HepG2 (cell line): ENCODE measurements at regions not wholly inside any gene's neighbourhood (a gene's known extent, or its start where the extent isn't known, plus 50 kb on each side); places are given as distances from the start of the nearest gene placed in this dataset.

Experiments used
- ATAC-seq: fragments of 200-7000 bp; cut with Tn5 transposase; 3 replicates; pipeline ENCODE4 v1.9.1; 2020; ENCODE audit warnings: mild to moderate bottlenecking, moderate library complexity
- BruUV-seq: library from RNA; stranded (reverse); fragments of 400-500 nt; replicated peaks from 2 replicates; lab custom pipeline; 2021; lab: Mats Ljungman, UMichigan
- CTCF ChIA-PET: fragments of 300-600 bp; formaldehyde crosslinking; extraction: SDS; loops from one replicate; lab custom pipeline; 2021; ENCODE audit warnings: low total read pairs, inconsistent platforms, low intra/inter-chr PET ratio; lab: Yijun Ruan, JAX
- POLR2A ChIA-PET: fragments of 350-600 bp; sonication (Branson Sonifier 250); formaldehyde crosslinking; loops from one replicate; lab custom pipeline; 2020; ENCODE audit warnings: antibody characterized with exemption, inconsistent platforms; lab: Yijun Ruan, JAX
- DNase-seq: peaks from one replicate; pipeline ENCODE4 v3.0.0-alpha.2; 2015; ENCODE audit warnings: low spot score
- FAIRE-seq: peaks from 3 replicates; lab custom pipeline; 2011; peaks lifted over from hg19 to GRCh38; lab: Jason Lieb, UNC
- H2AFZ ChIP-seq: one replicate; pipeline ENCODE4 v1.6.1; 2011; ENCODE audit warnings: low read length, inconsistent platforms
- H3K27ac ChIP-seq: fragments of 300-600 bp; 3 replicates; pipeline ENCODE4 v1.8.0; 2011; ENCODE audit warnings: mixed run types, mild to moderate bottlenecking, mixed read lengths, low read length, inconsistent platforms; ENCODE audit not compliant: insufficient read depth; ENCODE audit errors: extremely low read length
- H3K27me3 ChIP-seq, 2 experiments: fragments of 200-600 bp in 1 of 2; 2 replicates in 1 of 2; 3 replicates in 1 of 2; pipeline versions ENCODE4 v1.6.0 to v1.8.0; 2011; ENCODE audit warnings: low read length in 2 of 2, mild to moderate bottlenecking in 2 of 2, moderate library complexity in 2 of 2, inconsistent platforms in 1 of 2; ENCODE audit not compliant: insufficient read depth in 2 of 2, control insufficient read depth in 1 of 2
- H3K36me3 ChIP-seq, 2 experiments: fragments of 200-600 bp in 1 of 2; replicated peaks in 1 of 2; 2 replicates in 1 of 2; 3 replicates in 1 of 2; pipeline versions ENCODE4 v1.5.1 to v1.8.0; 2011; ENCODE audit warnings: low read length in 2 of 2, inconsistent platforms in 1 of 2; ENCODE audit not compliant: insufficient read depth in 2 of 2, control insufficient read depth in 1 of 2
- H3K4me1 ChIP-seq: 2 replicates; pipeline ENCODE4 v1.5.1; 2012; ENCODE audit warnings: low read length, inconsistent platforms; ENCODE audit not compliant: insufficient read depth
- H3K4me2 ChIP-seq: 2 replicates; pipeline ENCODE4 v1.6.0; 2011; ENCODE audit warnings: low read depth, low read length, inconsistent platforms
- H3K4me3 ChIP-seq, 3 experiments: fragments of 200-600 bp in 1 of 3; sonication (generic), shearing (Covaris generic) in 1 of 3; replicated peaks in 1 of 3; 2 replicates each; pipeline ENCODE4 v1.5.1; 2011 to 2016; ENCODE audit warnings: low read length in 3 of 3, inconsistent platforms in 2 of 3, low read depth in 2 of 3, mild to moderate bottlenecking in 2 of 3, control low read depth in 1 of 3, mixed read lengths in 1 of 3; ENCODE audit not compliant: insufficient read depth in 1 of 3
- H3K79me2 ChIP-seq: one replicate; pipeline ENCODE4 v1.6.1; 2011; ENCODE audit warnings: low read length, inconsistent platforms; ENCODE audit not compliant: insufficient read depth
- H3K9ac ChIP-seq: 2 replicates; pipeline ENCODE4 v1.6.0; 2011; ENCODE audit warnings: mild to moderate bottlenecking, low read depth, low read length, inconsistent platforms; ENCODE audit not compliant: insufficient read depth
- H3K9me3 ChIP-seq: 2 replicates; pipeline ENCODE4 v1.5.1; 2012; ENCODE audit warnings: mild to moderate bottlenecking, low read length
- H4K20me1 ChIP-seq: 2 replicates; pipeline ENCODE4 v1.6.0; 2011; ENCODE audit warnings: inconsistent platforms, mild to moderate bottlenecking, low read length, moderate library complexity; ENCODE audit not compliant: insufficient read depth
- DNMT3B ChIP-seq: conservative IDR thresholded peaks from 2 replicates; pipeline ENCODE4 v1.6.1; 2016; ENCODE audit warnings: missing biosample characterization, control low read depth
- ERF ChIP-seq: IDR thresholded peaks from 2 replicates; pipeline ENCODE4 v1.6.1; 2018; ENCODE audit warnings: missing biosample characterization, missing genetic modification reagents
- ESRRA ChIP-seq: sonication (generic); formaldehyde crosslinking; IDR thresholded peaks from 2 replicates; pipeline ENCODE4 v1.5.1; 2020; ENCODE audit warnings: mild to moderate bottlenecking, low read depth, missing genetic modification reagents
- FIP1L1 ChIP-seq: fragments of 200-400 bp; formaldehyde crosslinking; IDR thresholded peaks from 2 replicates; pipeline ENCODE4 v1.6.1; 2018; ENCODE audit warnings: low read depth, mild to moderate bottlenecking, low read length, moderate library complexity, borderline replicate concordance; ENCODE audit not compliant: insufficient read depth
- NFKBIZ ChIP-seq: IDR thresholded peaks from 2 replicates; pipeline ENCODE4 v1.6.1; 2018; ENCODE audit warnings: missing genetic modification reagents, missing compliant biosample characterization
- RXRA ChIP-seq: sonication (generic); formaldehyde crosslinking; IDR thresholded peaks from 2 replicates; pipeline ENCODE4 v1.5.1; 2020; ENCODE audit warnings: missing genetic modification reagents
- SIX1 ChIP-seq: sonication (generic); formaldehyde crosslinking; IDR thresholded peaks from 2 replicates; pipeline ENCODE4 v1.4.0; 2020; ENCODE audit warnings: missing genetic modification reagents, borderline replicate concordance
- SP4 ChIP-seq: sonication (generic); formaldehyde crosslinking; IDR thresholded peaks from 2 replicates; pipeline ENCODE4 v1.8.1; 2023; ENCODE audit warnings: mild to moderate bottlenecking, missing genetic modification reagents
- TEAD3 ChIP-seq: optimal IDR thresholded peaks from 2 replicates; pipeline ENCODE3; 2016; ENCODE audit warnings: borderline replicate concordance
- TSC22D2 ChIP-seq: sonication (generic); formaldehyde crosslinking; IDR thresholded peaks from 2 replicates; pipeline ENCODE4 v1.5.1; 2020; ENCODE audit warnings: missing genetic modification reagents, mild to moderate bottlenecking, borderline replicate concordance
- ZFP82 ChIP-seq: sonication (generic); formaldehyde crosslinking; IDR thresholded peaks from 2 replicates; pipeline ENCODE4 v1.5.1; 2020; ENCODE audit warnings: mild to moderate bottlenecking, missing genetic modification reagents, borderline replicate concordance
- ZNF124 ChIP-seq: sonication (generic); formaldehyde crosslinking; IDR thresholded peaks from 2 replicates; pipeline ENCODE4 v1.4.0; 2020; ENCODE audit warnings: missing genetic modification reagents
- ZNF20 ChIP-seq: sonication (generic); formaldehyde crosslinking; IDR thresholded peaks from 2 replicates; pipeline ENCODE4 v1.4.0; 2020; ENCODE audit warnings: mild to moderate bottlenecking, moderate library complexity, missing genetic modification reagents
- ZNF430 ChIP-seq: sonication (generic); formaldehyde crosslinking; IDR thresholded peaks from 2 replicates; pipeline ENCODE4 v1.9.0; 2021; ENCODE audit warnings: mild to moderate bottlenecking, missing genetic modification reagents
- ZNF703 ChIP-seq: sonication (generic); formaldehyde crosslinking; IDR thresholded peaks from 2 replicates; pipeline ENCODE4 v1.5.1; 2020; ENCODE audit warnings: missing genetic modification reagents, mild to moderate bottlenecking, moderate library complexity, borderline replicate concordance
- ZNF891 ChIP-seq: sonication (generic); formaldehyde crosslinking; IDR thresholded peaks from 2 replicates; pipeline ENCODE4 v1.5.0; 2020; ENCODE audit warnings: mild to moderate bottlenecking, missing genetic modification reagents
- WGBS: methylation state at CpG from one replicate; pipeline ENCODE4 v1.1.6; 2017; ENCODE audit warnings: low lambda C conversion rate; 5-methylcytosine and 5-hydroxymethylcytosine counted together
- in situ Hi-C: cut with HindIII; loops from 2 replicates; pipeline ENCODE4 v1.10.0; 2017; ENCODE audit warnings: low pct_unique_long_range_greater_than_20kb; ENCODE audit not compliant: extremely low pct_ligation_motif_present
- intact Hi-C: fragments of 100-400 bp; cut with micrococcal nuclease; formaldehyde crosslinking; loops from one replicate; pipeline ENCODE4 v1.10.0; 2022; ENCODE audit not compliant: unreplicated experiment
- TF ChIP-seq, protein P1 (sequence below): fragments of 450-650 bp; IDR thresholded peaks from 2 replicates; pipeline ENCODE4 v1.6.1; 2016

DNA sequence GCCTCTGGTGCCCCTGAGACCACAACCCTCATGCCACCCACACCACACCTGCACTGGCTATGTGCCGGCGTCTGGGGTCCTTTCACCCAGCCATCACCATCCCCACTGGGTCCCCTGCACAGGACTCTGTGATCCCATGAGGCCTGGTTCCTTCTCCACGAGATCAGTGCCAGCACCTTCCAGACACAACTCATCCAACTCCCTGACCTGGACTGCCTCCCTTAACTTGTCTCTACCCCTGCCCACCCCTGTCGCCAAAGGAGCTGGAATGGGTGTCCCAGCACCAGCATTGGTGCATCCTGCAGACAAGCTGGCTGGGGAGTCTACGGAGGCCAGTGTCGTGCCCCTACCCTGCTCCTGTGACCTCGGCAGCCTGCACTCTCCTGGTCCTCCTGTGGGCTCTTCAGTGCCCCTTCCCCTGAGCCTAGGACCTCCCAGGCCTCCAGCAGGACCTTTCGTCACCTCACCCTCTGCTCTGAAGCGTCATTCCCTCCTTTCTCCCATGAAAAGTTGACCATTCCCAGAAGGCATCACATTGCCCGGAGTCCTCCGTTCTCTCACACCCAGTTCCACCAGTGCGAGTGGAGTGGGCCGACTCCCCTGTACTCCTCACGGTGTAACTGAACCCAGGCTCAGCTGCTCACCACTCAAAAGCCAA, 87.7 kb downstream of the NSUN2 start:
- ATAC-seq (no peak), FAIRE-seq (no peak), DNase-seq (no peak)
- no peak overlapping the region for H3K9ac ChIP-seq
- in situ Hi-C loops, result no loop called here
- TF ChIP-seq NFKBIZ (CRISPR knock-in tag) (no peak), ZNF703 (CRISPR knock-in tag) (no peak), ZNF124 (CRISPR knock-in tag) (no peak), TSC22D2 (CRISPR knock-in tag) (no peak), SP4 (CRISPR knock-in tag) (no peak), ZNF430 (CRISPR knock-in tag) (no peak)
- H2AFZ ChIP-seq, result no peak overlapping the region
- H3K27ac ChIP-seq, result no peak overlapping the region
- H3K4me3 ChIP-seq, result no peak overlapping the region
- 37% methylated on average over 12 of the region's 14 CpGs for WGBS
- no peaks in the 10 kb centered on the region for H3K4me1 ChIP-seq
- no TSS peak for BruUV-seq
- no peaks in the 10 kb centered on the region for H3K9me3 ChIP-seq
- H3K4me2 ChIP-seq, result no peak overlapping the region
- POLR2A ChIA-PET, result no interaction called here
- peaks cover 0 to 4% of the 10 kb centered on the region in 2 experiments; a peak in 2 of 5 replicates for H3K27me3 ChIP-seq
- intact Hi-C loops, result no loop called here
- no peaks in the 10 kb centered on the region for H3K36me3 ChIP-seq
- CTCF ChIA-PET, result no interaction called here
- H4K20me1 ChIP-seq, result no peaks in the 10 kb centered on the region
- H3K79me2 ChIP-seq, result no peaks in the 10 kb centered on the region

DNA sequence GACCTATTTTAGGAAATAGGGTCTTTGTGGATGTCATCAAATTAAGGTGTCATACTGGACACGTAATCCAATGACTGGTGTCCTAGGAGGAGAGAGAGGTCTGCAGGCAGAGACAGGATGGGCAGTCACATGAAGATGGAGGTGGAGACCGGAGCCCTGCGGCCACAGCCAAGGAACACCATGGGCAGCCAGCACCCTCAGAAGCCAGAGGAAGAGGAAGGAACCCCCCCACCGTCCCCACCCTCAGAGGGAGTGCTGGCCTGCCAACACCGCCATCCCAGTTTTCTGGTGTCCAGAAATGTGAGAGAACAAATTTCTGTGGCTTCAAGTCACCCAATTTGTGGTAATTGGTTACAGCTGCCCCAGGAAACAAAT, 88.3 kb downstream of the NSUN2 start:
- ChIA-PET POLR2A (no interaction called here), CTCF (no interaction called here)
- H3K79me2 ChIP-seq, result no peaks in the 10 kb centered on the region
- 49% methylated on average over 5 of the region's 5 CpGs for WGBS
- intact Hi-C loops, result no loop called here
- no peak overlapping the region for H3K4me3 ChIP-seq
- no peaks in the 10 kb centered on the region for H3K36me3 ChIP-seq
- H3K4me1 ChIP-seq, result no peaks in the 10 kb centered on the region
- H3K4me2 ChIP-seq, result no peak overlapping the region
- no peak overlapping the region for H2AFZ ChIP-seq
- no peak for FAIRE-seq
- H4K20me1 ChIP-seq, result no peaks in the 10 kb centered on the region
- in situ Hi-C loops, result no loop called here
- no peak for ATAC-seq
- no peaks in the 10 kb centered on the region for H3K9me3 ChIP-seq
- H3K27ac ChIP-seq, result no peak overlapping the region
- DNase-seq, result no peak
- BruUV-seq, result no TSS peak
- H3K9ac ChIP-seq, result no peak overlapping the region
- no peaks in the 10 kb centered on the region; a peak in 1 of 5 replicates for H3K27me3 ChIP-seq
- TF ChIP-seq FIP1L1 (no peak), DNMT3B (CRISPR knock-in tag) (no peak), ERF (CRISPR knock-in tag) (no peak), SIX1 (CRISPR knock-in tag) (no peak), ZNF20 (CRISPR knock-in tag) (no peak), RXRA (no peak), TEAD3 (CRISPR knock-in tag) (no peak), ESRRA (no peak), ZFP82 (no peak), ZNF891 (CRISPR knock-in tag) (no peak)
- TF ChIP-seq, protein P1, sequence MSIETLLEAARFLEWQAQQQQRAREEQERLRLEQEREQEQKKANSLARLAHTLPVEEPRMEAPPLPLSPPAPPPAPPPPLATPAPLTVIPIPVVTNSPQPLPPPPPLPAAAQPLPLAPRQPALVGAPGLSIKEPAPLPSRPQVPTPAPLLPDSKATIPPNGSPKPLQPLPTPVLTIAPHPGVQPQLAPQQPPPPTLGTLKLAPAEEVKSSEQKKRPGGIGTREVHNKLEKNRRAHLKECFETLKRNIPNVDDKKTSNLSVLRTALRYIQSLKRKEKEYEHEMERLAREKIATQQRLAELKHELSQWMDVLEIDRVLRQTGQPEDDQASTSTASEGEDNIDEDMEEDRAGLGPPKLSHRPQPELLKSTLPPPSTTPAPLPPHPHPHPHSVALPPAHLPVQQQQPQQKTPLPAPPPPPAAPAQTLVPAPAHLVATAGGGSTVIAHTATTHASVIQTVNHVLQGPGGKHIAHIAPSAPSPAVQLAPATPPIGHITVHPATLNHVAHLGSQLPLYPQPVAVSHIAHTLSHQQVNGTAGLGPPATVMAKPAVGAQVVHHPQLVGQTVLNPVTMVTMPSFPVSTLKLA, result no peak
